Adipocyte (in vitro differentiated cells): ENCODE measurements at regions not wholly inside any gene's neighbourhood (a gene's known extent, or its start where the extent isn't known, plus 50 kb on each side); places are given as distances from the start of the nearest gene placed in this dataset.
"Not testable (repeated sequence)": the region's sequence is repeated elsewhere in the genome, so short reads cannot be mapped to it uniquely, and the experiment has no call there.

ENCODE experiments used
- DNase-seq: peaks from one replicate; pipeline ENCODE4 v3.0.0-alpha.2; 2015; ENCODE audit warnings: low read depth
- H3K27me3 ChIP-seq: replicated peaks from 2 replicates; pipeline ENCODE4 v1.7.0; 2013; ENCODE audit warnings: mild to moderate bottlenecking, low read length, moderate library complexity; ENCODE audit not compliant: control insufficient read depth, insufficient read depth
- H3K36me3 ChIP-seq: 2 replicates; pipeline ENCODE4 v1.7.0; 2013; ENCODE audit warnings: low read length, mild to moderate bottlenecking, moderate library complexity; ENCODE audit not compliant: control insufficient read depth, insufficient read depth, severe bottlenecking
- H3K4me1 ChIP-seq: 2 replicates; pipeline ENCODE4 v1.7.0; 2013; ENCODE audit warnings: mild to moderate bottlenecking, low read length, moderate library complexity; ENCODE audit not compliant: control insufficient read depth, insufficient read depth
- H3K4me3 ChIP-seq: 2 replicates; pipeline ENCODE4 v1.7.0; 2013; ENCODE audit warnings: mild to moderate bottlenecking, low read length, moderate library complexity
- H3K9ac ChIP-seq: 2 replicates; pipeline ENCODE4 v1.7.0; 2013; ENCODE audit warnings: mild to moderate bottlenecking, low read length, moderate library complexity
- H3K9me3 ChIP-seq: 2 replicates; pipeline ENCODE4 v1.7.0; 2013; ENCODE audit warnings: mild to moderate bottlenecking, low read length, moderate library complexity; ENCODE audit not compliant: control insufficient read depth

GRCh38 chr6:19999319-20000191 lies 162.4 kb downstream of the ID4 start:
- no peak for DNase-seq
- H3K4me1 ChIP-seq: no peaks in the 10 kb centered on the region
- H3K9ac ChIP-seq: no peak overlapping the region

GRCh38 chr6:20001286-20001685 lies 164.1 kb downstream of the ID4 start:
- Histone ChIP-seq H3K9ac (no peak overlapping the region), H3K4me1 (no peaks in the 10 kb centered on the region), H3K9me3 (no peaks in the 10 kb centered on the region), H3K4me3 (no peak overlapping the region), H3K36me3 (no peaks in the 10 kb centered on the region), H3K27me3 (peaks cover 3% of the 10 kb centered on the region)
- DNase-seq: no peak

More at GRCh38 chr6:19999319-20000191, 162.4 kb downstream of the ID4 start:
- H3K4me3 ChIP-seq: no peak overlapping the region
- no peaks in the 10 kb centered on the region for H3K36me3 ChIP-seq
- H3K27me3 ChIP-seq: peaks cover 4% of the 10 kb centered on the region
- H3K9me3 ChIP-seq: no peaks in the 10 kb centered on the region

- H3K36me3 ChIP-seq: no peaks in the 10 kb centered on the region
- peaks cover 7% of the 10 kb centered on the region for H3K27me3 ChIP-seq
- DNase-seq: no peak
- no peak overlapping the region for H3K4me3 ChIP-seq
- H3K9ac ChIP-seq: no peak overlapping the region
- no peaks in the 10 kb centered on the region for H3K9me3 ChIP-seq
- H3K4me1 ChIP-seq: no peaks in the 10 kb centered on the region
Measured at GRCh38 chr6:20006037-20006436, 168.9 kb downstream of the ID4 start.

- H3K4me1 ChIP-seq: no peaks in the 10 kb centered on the region
- peaks cover 11% of the 10 kb centered on the region for H3K27me3 ChIP-seq
- DNase-seq: no peak
- no peaks in the 10 kb centered on the region for H3K36me3 ChIP-seq
- no peak overlapping the region for H3K4me3 ChIP-seq
- no peaks in the 10 kb centered on the region for H3K9me3 ChIP-seq
- H3K9ac ChIP-seq: no peak overlapping the region
Measured at GRCh38 chr6:20008131-20008530, 171.0 kb downstream of the ID4 start.

DNA sequence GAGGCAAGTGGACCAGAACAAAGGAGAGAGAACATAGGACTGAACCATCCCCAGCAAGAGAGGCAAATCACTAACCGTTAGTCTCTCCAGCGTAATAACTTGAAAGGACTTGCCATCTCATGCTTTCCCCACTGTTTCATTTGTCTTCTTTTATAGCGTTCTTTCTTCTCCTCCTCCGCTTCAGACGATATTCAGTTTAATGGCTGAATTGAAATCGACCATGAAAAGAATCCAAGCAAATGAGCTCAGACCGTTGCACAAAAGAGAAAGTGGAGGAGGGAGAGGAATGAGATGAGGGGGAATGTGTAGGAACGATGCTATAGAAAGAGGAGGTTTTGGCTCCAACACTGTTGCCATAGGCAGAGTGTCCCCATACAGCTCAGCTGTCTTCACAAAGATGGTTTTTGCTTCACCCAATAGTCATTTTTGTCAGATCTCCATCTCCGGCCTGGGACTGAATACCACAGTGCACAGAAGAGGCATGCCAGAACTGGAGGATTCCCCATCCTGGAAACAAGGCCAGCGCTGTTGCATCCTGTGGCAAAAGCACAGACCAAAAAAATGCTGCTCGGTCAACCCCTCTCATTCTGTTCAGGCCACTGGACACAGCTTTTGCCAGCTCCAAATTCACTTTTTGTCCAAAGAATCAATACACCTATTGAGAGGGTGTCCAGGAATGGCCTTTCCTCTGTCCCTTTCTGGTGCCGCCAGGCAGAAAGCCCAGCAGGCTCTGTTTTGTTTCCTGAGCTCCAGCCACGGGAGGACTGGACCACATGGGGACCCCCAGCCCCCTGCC lies 176.1 kb downstream of the ID4 start:
- Histone ChIP-seq H3K36me3 (no peaks in the 10 kb centered on the region), H3K9me3 (peaks cover 1% of the 10 kb centered on the region)
- no peak for DNase-seq

DNA sequence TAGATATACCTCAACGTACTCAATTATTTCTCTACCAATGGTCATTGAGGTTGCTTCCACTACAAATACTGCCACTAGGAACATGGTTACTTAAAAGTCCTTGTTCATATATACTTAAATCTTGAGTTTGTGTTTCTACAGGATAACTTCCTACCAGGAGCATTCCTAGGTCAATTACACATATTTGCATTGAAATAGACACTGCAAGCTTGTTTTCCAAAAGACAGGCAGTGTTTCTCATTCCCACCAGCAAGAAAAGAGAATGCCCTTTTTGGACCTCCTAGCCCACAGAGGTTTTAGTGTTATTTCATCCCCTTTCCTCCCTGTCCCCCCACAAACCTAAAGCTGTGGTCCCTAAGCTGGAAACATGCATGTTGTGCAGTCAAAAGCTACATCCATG lies 177.3 kb downstream of the ID4 start:
- Histone ChIP-seq H3K4me3 (no peak overlapping the region), H3K9ac (no peak overlapping the region), H3K9me3 (peaks cover 2% of the 10 kb centered on the region), H3K36me3 (no peaks in the 10 kb centered on the region), H3K4me1 (no peaks in the 10 kb centered on the region), H3K27me3 (peaks cover 11% of the 10 kb centered on the region)
- DNase-seq: no peak

More for the DNA sequence above, 176.1 kb downstream of the ID4 start:
- no peak overlapping the region for H3K4me3 ChIP-seq
- peaks cover 11% of the 10 kb centered on the region for H3K27me3 ChIP-seq
- H3K9ac ChIP-seq: no peak overlapping the region
- H3K4me1 ChIP-seq: no peaks in the 10 kb centered on the region

DNA sequence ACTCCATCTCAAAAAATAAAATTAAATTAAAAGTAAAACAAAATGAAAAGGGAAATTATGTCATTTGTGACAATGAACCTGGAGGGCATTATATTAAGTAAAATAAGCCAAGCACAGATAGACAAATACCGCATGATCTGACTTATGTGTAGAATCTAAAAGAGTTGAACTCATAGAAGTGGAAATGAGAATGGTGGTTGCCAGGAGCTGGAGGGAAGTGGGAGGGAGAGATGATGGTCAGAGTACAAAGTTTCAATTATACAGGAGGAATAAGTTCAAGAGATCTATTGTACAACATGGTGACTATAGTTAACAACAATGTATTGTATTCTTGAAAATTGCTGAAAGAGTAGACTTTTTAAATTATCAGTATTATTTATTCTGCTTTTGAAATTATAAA lies 183.4 kb downstream of the ID4 start:
- no peak overlapping the region for H3K4me3 ChIP-seq
- DNase-seq: no peak
- H3K27me3 ChIP-seq: no peaks in the 10 kb centered on the region
- no peak overlapping the region for H3K9ac ChIP-seq
- peaks cover 2% of the 10 kb centered on the region for H3K9me3 ChIP-seq
- H3K4me1 ChIP-seq: no peaks in the 10 kb centered on the region
- no peaks in the 10 kb centered on the region for H3K36me3 ChIP-seq

GRCh38 chr6:20021795-20022194 lies 184.6 kb downstream of the ID4 start:
- H3K9ac ChIP-seq: no peak overlapping the region
- H3K36me3 ChIP-seq: no peaks in the 10 kb centered on the region
- DNase-seq: no peak
- no peak overlapping the region for H3K4me3 ChIP-seq
- peaks cover 2% of the 10 kb centered on the region for H3K9me3 ChIP-seq
- no peaks in the 10 kb centered on the region for H3K4me1 ChIP-seq
- no peaks in the 10 kb centered on the region for H3K27me3 ChIP-seq

- not testable (repeated sequence) for H3K36me3 ChIP-seq, DNase-seq, H3K9me3 ChIP-seq, H3K4me3 ChIP-seq, H3K4me1 ChIP-seq, H3K9ac ChIP-seq, H3K27me3 ChIP-seq
Measured at GRCh38 chr6:20023549-20024315, 186.6 kb downstream of the ID4 start.

GRCh38 chr6:20024316-20024673 lies 187.1 kb downstream of the ID4 start:
- H3K9ac ChIP-seq: no peak overlapping the region
- H3K4me3 ChIP-seq: no peak overlapping the region
- no peaks in the 10 kb centered on the region for H3K36me3 ChIP-seq
- no peaks in the 10 kb centered on the region for H3K9me3 ChIP-seq
- no peaks in the 10 kb centered on the region for H3K27me3 ChIP-seq
- DNase-seq: no peak
- no peaks in the 10 kb centered on the region for H3K4me1 ChIP-seq

DNA sequence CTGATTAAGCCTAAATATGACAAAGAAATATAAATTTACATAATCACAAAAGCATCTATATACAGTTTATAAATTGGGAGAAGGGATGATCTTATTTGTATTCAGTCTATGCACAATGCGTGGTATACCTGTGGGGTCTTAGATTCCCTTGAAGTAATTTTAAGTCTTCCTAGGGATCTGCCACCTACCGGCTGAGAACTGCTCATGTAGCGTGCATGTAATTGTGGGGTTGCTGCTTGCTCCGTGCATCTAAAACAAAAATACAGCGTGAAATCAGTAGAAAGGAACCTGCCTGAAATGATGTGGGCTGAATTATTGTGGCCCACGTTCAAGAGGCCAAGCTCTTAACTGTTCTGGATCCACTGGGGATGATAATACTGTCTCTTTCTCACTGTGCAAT lies 187.3 kb downstream of the MBOAT1 start:
- H3K4me1 ChIP-seq: no peaks in the 10 kb centered on the region
- H3K9ac ChIP-seq: no peak overlapping the region
- no peaks in the 10 kb centered on the region for H3K36me3 ChIP-seq
- no peaks in the 10 kb centered on the region for H3K27me3 ChIP-seq
- DNase-seq: no peak
- no peaks in the 10 kb centered on the region for H3K9me3 ChIP-seq
- no peak overlapping the region for H3K4me3 ChIP-seq
